HUES6 (cell line): ENCODE measurements at regions not wholly inside any gene's neighbourhood (a gene's known extent, or its start where the extent isn't known, plus 50 kb on each side); places are given as distances from the start of the nearest gene placed in this dataset.

Experiments
- H3K27ac ChIP-seq: 2 replicates; pipeline ENCODE4 v1.7.0; 2013; ENCODE audit warnings: low read depth, mild to moderate bottlenecking, low read length, inconsistent platforms
- H3K27me3 ChIP-seq: 2 replicates; pipeline ENCODE4 v1.6.1; 2013; ENCODE audit warnings: low read length; ENCODE audit not compliant: control insufficient read depth, insufficient read depth
- H3K36me3 ChIP-seq: 2 replicates; pipeline ENCODE4 v1.6.1; 2013; ENCODE audit warnings: low read length; ENCODE audit not compliant: control insufficient read depth, insufficient read depth
- H3K4me1 ChIP-seq: 2 replicates; pipeline ENCODE4 v1.6.1; 2013; ENCODE audit warnings: low read length; ENCODE audit not compliant: control insufficient read depth, insufficient read depth
- H3K4me3 ChIP-seq: 2 replicates; pipeline ENCODE4 v1.5.1; 2013; ENCODE audit warnings: low read depth, low read length
- H3K9ac ChIP-seq: one replicate; pipeline ENCODE4 v1.6.1; 2013; ENCODE audit warnings: mild to moderate bottlenecking, low read length
- H3K9me3 ChIP-seq: 2 replicates; pipeline ENCODE4 v1.6.1; 2013; ENCODE audit warnings: low read depth, low read length; ENCODE audit not compliant: control insufficient read depth, insufficient read depth

GRCh38 chr20:52098186-52098585 lies 93.4 kb downstream of the ZFP64 start:
- Histone ChIP-seq H3K9me3 (no peaks in the 10 kb centered on the region), H3K27me3 (peaks cover 62% of the 10 kb centered on the region), H3K9ac (no peak overlapping the region), H3K27ac (no peak overlapping the region), H3K4me3 (no peak overlapping the region), H3K36me3 (peaks cover 25% of the 10 kb centered on the region), H3K4me1 (peaks cover 10% of the 10 kb centered on the region)

GRCh38 chr20:52096117-52096516 lies 95.5 kb downstream of the ZFP64 start:
- Histone ChIP-seq H3K9me3 (no peaks in the 10 kb centered on the region), H3K4me1 (no peaks in the 10 kb centered on the region; the same call in 1 of the 2 replicates), H3K36me3 (peaks cover 25% of the 10 kb centered on the region), H3K27me3 (peaks cover 42% of the 10 kb centered on the region), H3K9ac (no peak overlapping the region), H3K4me3 (no peak overlapping the region), H3K27ac (no peak overlapping the region)

GRCh38 chr20:52094693-52095092 lies 96.9 kb downstream of the ZFP64 start:
- peaks cover 25% of the 10 kb centered on the region for H3K36me3 ChIP-seq
- H3K9me3 ChIP-seq: no peaks in the 10 kb centered on the region
- no peak overlapping the region for H3K9ac ChIP-seq
- no peaks in the 10 kb centered on the region; the same call in 1 of the 2 replicates for H3K4me1 ChIP-seq
- H3K4me3 ChIP-seq: no peak overlapping the region
- H3K27ac ChIP-seq: no peak overlapping the region
- peaks cover 29% of the 10 kb centered on the region for H3K27me3 ChIP-seq

- Histone ChIP-seq H3K9ac (no peak overlapping the region), H3K27ac (no peak overlapping the region), H3K4me3 (no peak overlapping the region), H3K27me3 (peaks cover 19% of the 10 kb centered on the region), H3K4me1 (no peaks in the 10 kb centered on the region; the same call in 1 of the 2 replicates), H3K36me3 (peaks cover 29% of the 10 kb centered on the region), H3K9me3 (no peaks in the 10 kb centered on the region; the same call in 1 of the 2 replicates)
These were observed 98.0 kb downstream of the ZFP64 start for GRCh38 chr20:52093575-52093974.

- Histone ChIP-seq H3K4me3 (no peak overlapping the region), H3K9ac (no peak overlapping the region), H3K4me1 (no peaks in the 10 kb centered on the region; the same call in 1 of the 2 replicates), H3K27me3 (no peaks in the 10 kb centered on the region), H3K9me3 (peaks cover 15% of the 10 kb centered on the region), H3K27ac (no peak overlapping the region), H3K36me3 (peaks cover 36% of the 10 kb centered on the region)
These were observed 101.5 kb downstream of the ZFP64 start for GRCh38 chr20:52090035-52090434.

GRCh38 chr20:52087471-52087870 lies 104.1 kb downstream of the ZFP64 start:
- H3K4me3 ChIP-seq: no peak overlapping the region

GRCh38 chr20:52086878-52087277 lies 104.7 kb downstream of the ZFP64 start:
- Histone ChIP-seq H3K27me3 (no peaks in the 10 kb centered on the region), H3K9me3 (peaks cover 15% of the 10 kb centered on the region), H3K4me3 (no peak overlapping the region), H3K4me1 (no peaks in the 10 kb centered on the region), H3K27ac (no peak overlapping the region), H3K9ac (no peak overlapping the region), H3K36me3 (peaks cover 45% of the 10 kb centered on the region)

More at GRCh38 chr20:52087471-52087870, 104.1 kb downstream of the ZFP64 start:
- Histone ChIP-seq H3K4me1 (no peaks in the 10 kb centered on the region), H3K9me3 (peaks cover 15% of the 10 kb centered on the region), H3K36me3 (peaks cover 45% of the 10 kb centered on the region), H3K9ac (no peak overlapping the region), H3K27me3 (no peaks in the 10 kb centered on the region), H3K27ac (no peak overlapping the region)

GRCh38 chr20:52084727-52085126 lies 106.9 kb downstream of the ZFP64 start:
- Histone ChIP-seq H3K9ac (no peak overlapping the region), H3K9me3 (peaks cover 15% of the 10 kb centered on the region), H3K4me3 (no peak overlapping the region), H3K4me1 (0 out of 2 replicates have a peak, but pooled peaks cover 2% of the 10 kb centered on the region), H3K27ac (no peak overlapping the region), H3K27me3 (no peaks in the 10 kb centered on the region), H3K36me3 (peaks cover 45% of the 10 kb centered on the region)

GRCh38 chr20:52083627-52084232 lies 107.8 kb downstream of the ZFP64 start:
- H3K9me3 ChIP-seq: peaks cover 15% of the 10 kb centered on the region
- peaks cover 42% of the 10 kb centered on the region for H3K36me3 ChIP-seq
- H3K27ac ChIP-seq: no peak overlapping the region
- H3K4me1 ChIP-seq: 0 out of 2 replicates have a peak, but pooled peaks cover 2% of the 10 kb centered on the region
- H3K27me3 ChIP-seq: no peaks in the 10 kb centered on the region
- no peak overlapping the region for H3K4me3 ChIP-seq
- H3K9ac ChIP-seq: no peak overlapping the region

- Histone ChIP-seq H3K4me1 (0 out of 2 replicates have a peak, but pooled peaks cover 2% of the 10 kb centered on the region), H3K4me3 (no peak overlapping the region), H3K27ac (no peak overlapping the region), H3K27me3 (no peaks in the 10 kb centered on the region), H3K36me3 (peaks cover 31% of the 10 kb centered on the region), H3K9me3 (peaks cover 11% of the 10 kb centered on the region), H3K9ac (no peak overlapping the region)
These were observed 109.0 kb downstream of the ZFP64 start for GRCh38 chr20:52082612-52083011.

GRCh38 chr20:52081791-52082190 lies 109.8 kb downstream of the ZFP64 start:
- Histone ChIP-seq H3K4me1 (0 out of 2 replicates have a peak, but pooled peaks cover 2% of the 10 kb centered on the region), H3K36me3 (peaks cover 23% of the 10 kb centered on the region), H3K27me3 (no peaks in the 10 kb centered on the region), H3K27ac (no peak overlapping the region), H3K9me3 (peaks cover 3% of the 10 kb centered on the region), H3K4me3 (no peak overlapping the region), H3K9ac (no peak overlapping the region)
